NCI-H345 treated with DMSO at 0.1 percent for 48 hours (cell line): ENCODE measurements at regions not wholly inside any gene's neighbourhood (a gene's known extent, or its start where the extent isn't known, plus 50 kb on each side); places are given as distances from the start of the nearest gene placed in this dataset.

Experiments used
- DNase-seq: peaks from one replicate; lab custom pipeline; 2025; ENCODE audit not compliant: unreplicated experiment; lab: John Stamatoyannopoulos, UW

- DNase-seq = no peak
Observed at GRCh38 chr3:55183201-55183600, 255.3 kb upstream of the LRTM1 start.

GRCh38 chr3:55180936-55181535 is 253.2 kb upstream of the LRTM1 start:
- peak; percentile 9 for DNase-seq

GRCh38 chr3:55180161-55180560 is 252.3 kb upstream of the LRTM1 start:
- DNase-seq = no peak

GRCh38 chr3:55178336-55178735 is 250.5 kb upstream of the LRTM1 start:
- no peak for DNase-seq

DNA sequence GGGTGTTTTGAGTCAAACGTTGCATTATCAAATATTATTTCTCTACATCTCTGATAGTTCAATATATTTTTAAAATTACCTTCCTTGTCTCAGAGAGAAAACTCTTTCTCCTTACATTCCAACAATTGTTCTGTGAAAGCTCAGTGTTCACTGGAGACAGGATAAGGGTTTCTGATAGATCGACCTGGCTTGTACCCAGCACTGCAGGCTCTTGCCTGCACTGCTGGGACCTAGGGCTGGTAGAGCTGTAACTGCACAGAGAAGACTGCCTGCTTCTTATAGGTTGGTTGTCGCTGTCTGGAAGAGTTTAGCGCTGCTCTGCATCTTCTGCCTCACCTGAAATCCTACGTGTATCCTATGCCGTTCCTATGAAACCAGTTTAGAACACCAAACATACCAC is 249.9 kb upstream of the LRTM1 start:
- no peak for DNase-seq

- no peak for DNase-seq
Observed at GRCh38 chr3:55175423-55175822, 247.6 kb upstream of the LRTM1 start.

GRCh38 chr3:55174747-55175146 is 246.9 kb upstream of the LRTM1 start:
- no peak for DNase-seq

DNA sequence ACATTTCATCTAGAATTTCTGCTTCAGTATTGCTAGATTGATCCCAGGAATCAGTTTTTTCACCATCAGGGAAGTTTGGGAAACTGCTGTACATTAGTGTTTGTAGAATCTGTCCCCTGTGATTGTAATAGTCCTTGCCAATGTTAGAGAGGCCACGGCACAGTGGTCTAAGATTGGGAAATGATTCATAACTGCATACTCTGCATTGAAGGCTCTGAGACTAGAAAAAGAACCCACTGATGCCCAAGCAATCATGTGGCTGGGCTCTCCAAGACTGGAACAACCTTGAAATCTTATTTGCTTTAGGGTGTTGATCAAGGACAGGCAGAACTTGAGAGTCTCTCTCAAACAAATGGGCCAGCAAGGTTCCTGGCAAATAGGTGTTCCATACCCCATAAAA is 245.6 kb upstream of the LRTM1 start:
- no peak for DNase-seq

DNA sequence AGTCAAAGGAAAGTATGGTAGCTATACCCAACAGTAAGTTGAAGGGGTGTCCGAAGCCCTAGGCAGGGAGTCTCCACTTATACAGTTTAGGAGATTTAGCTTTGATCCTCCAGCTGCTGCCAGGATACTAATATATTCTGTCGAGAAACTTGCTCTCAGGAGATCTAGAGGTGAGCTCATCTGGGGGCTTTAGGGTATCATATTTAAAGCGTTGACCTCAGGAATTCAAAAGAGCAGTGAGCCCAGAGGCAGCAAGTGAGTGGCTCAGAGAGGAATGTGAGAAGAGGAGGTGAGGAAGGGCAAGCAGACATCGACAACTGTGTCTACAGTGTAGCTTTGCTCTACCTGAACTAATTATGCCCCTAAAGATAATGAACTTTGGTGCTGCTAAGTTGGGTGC is 245.1 kb upstream of the LRTM1 start:
- no peak for DNase-seq

GRCh38 chr3:55170444-55170843 is 242.6 kb upstream of the LRTM1 start:
- DNase-seq = no peak

DNA sequence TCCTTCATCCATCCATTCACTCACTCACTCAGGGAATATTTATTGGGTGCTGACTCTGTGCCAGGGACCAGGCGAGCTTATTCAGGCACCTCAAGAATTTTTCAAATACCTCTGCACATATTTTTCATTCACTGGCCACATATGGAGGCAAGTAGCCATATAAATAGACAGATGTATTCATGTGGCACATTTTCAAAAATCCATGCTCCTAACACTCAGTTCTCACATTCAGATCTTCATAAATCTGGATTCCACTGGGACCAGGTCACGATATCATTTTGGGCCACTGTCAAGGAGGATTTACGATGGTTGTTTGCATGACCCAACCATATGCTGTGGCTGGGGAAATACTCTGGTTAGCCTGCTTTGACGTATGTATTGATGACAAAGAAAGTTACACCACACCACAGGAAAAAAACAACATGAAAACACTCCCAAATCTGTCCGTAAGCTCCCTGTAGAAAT is 241.8 kb upstream of the LRTM1 start:
- DNase-seq = no peak

DNA sequence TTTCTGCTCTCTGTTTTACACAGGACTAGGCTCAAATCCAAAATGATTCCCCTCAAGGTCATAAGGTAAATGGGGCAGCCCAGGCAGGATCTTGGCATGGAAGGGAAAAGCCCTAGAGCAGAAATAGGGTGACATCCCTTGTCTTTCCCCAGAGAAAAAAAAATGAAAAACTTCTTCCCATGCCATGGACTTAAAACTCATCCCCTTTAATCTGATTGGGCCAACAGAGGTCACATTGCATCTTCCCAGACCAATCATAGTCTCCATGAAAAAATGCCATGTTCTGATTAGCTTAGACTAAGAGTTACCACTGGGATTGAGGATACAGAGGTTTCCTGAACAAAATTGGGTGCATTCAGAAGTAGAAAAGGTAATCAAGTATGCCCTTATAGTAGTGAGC is 241.3 kb upstream of the LRTM1 start:
- no peak for DNase-seq

- no peak for DNase-seq
Observed at GRCh38 chr3:55167586-55168317, 239.9 kb upstream of the LRTM1 start.

DNA sequence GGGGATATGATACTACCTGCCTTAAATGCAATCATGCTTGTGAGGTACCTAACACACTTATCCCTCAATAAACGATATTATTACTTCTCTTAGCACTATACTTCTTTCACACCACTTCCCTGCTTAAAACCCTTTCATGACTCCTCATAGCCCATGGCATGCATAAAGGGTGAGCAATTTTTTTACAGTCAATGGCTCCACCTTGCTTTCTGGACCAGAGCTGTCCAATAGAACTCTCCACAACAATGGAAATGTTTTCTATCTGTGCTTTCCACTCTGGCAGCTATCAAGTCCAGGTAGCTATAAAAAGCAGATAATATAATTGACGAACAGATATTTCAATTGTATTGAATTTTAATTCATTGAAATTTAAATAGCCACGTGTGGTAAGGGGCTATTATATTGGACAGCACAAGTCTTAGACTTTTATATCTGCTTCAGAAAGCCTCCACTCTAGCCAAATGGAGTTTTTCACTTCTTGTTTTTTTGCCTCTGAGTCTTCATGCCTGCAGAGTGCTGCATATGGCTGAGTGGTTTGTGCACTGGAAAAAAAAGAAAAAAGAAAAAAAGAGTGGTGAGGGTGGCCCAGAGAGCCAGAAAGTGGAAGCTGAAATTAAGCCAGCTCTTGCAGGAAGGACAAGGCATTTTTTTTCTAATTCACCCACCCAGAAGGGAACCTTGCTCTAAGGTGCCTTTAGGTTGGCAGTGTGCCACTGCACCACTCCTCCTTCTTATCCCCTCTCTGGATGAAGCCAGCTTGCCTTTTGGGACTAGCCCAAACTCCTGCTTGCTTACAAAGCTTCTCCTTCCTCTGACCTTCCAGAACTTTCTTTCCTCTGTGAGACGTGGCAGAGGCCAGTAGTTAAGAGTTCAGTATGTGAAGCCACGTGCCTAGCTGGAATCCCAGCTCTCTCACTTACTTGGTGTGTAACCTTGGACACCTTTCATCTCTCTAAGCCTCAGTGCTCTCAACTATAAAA is 239.0 kb upstream of the LRTM1 start:
- no peak for DNase-seq

DNA sequence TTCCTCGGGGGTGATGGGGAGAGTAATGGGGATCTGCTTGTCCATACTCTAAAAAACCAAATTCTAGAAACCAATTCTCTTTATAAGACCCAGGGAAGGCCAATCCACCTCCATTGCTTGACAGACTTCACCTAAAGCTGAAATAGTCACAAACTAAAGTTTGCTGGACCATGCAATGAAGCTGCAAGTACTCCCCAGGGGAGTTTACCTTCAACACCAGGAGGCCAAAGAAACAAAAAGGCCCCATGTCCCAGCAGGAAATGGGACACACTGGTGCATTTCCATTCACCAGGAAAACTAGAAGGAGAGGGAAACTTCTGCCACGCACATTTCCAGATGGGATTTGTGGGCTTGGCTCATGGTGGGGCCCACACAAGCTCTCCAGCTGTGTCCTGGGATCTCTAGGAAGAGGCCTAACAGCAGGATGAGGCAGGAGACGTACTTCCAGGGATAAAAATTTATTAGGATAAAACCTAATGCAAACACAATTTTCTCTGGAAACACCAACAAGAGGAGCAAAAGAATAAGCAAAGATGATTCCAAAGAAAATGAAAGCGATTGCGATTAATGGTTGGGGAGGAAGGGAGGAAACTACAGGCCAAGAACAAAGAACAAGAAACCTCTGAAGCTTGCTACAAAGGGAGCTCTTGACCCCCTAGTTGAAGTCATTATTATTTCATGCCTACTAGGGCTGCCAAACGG is 238.0 kb upstream of the LRTM1 start:
- DNase-seq = no peak

DNA sequence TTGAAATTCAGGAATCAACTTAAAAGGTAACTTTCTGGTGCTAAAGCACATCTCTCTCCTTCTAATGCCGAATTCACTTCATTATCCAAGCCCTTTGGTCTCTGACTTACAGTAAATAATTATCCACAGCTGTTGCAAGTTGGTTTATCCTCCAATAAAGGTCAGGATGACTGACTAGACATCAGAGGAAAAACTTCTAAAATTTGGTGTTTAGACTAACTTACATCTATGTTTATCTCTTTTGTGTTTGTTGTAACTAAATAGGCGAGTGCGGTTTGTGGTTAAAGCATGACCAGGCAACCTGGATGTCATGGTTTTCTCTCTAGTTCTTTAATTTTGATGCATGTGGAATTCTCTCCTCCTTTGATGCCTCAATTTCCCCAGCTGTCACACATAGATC is 237.4 kb upstream of the LRTM1 start:
- no peak for DNase-seq

- no peak for DNase-seq
Observed at GRCh38 chr3:55164876-55165275, 237.0 kb upstream of the LRTM1 start.

DNA sequence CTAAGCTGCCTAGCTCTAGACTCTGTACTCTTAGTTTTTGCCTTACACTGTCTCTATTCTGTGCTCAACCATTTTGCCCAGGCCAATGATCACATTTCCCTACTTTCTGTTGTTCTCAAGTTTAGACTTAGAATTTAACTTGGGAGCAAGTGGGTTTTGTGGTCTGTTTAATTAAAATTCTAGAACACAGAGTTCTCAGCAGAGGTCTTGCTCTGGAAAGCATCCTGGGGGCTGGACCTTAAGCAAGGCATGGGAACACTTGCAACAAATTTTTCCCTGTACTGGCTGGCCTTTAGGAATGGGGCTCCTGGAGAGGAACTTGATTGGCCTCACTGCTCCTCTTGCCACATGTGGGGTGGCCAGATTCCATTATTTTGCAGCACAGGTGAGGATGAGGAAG is 236.3 kb upstream of the LRTM1 start:
- DNase-seq = no peak

- DNase-seq = no peak
Observed at GRCh38 chr3:55163421-55163820, 235.6 kb upstream of the LRTM1 start.

GRCh38 chr3:55162031-55162795 is 234.4 kb upstream of the LRTM1 start:
- no peak for DNase-seq
